Ishikawa (cell line): ENCODE measurements at regions not wholly inside any gene's neighbourhood (a gene's known extent, or its start where the extent isn't known, plus 50 kb on each side); places are given as distances from the start of the nearest gene placed in this dataset.

Experiments used
- CEBPB ChIP-seq: IDR thresholded peaks from 2 replicates; pipeline ENCODE4 v1.6.1; 2012
- CREB1 ChIP-seq: IDR thresholded peaks from 2 replicates; pipeline ENCODE4 v1.6.1; 2012; ENCODE audit warnings: low read depth
- EGR1 ChIP-seq: IDR thresholded peaks from 2 replicates; pipeline ENCODE4 v1.6.1; 2012
- EP300 ChIP-seq: IDR thresholded peaks from 2 replicates; pipeline ENCODE4 v1.6.1; 2012; ENCODE audit warnings: borderline replicate concordance
- FOXM1 ChIP-seq: IDR thresholded peaks from 2 replicates; pipeline ENCODE4 v1.6.1; 2012; ENCODE audit warnings: low read depth, borderline replicate concordance
- NFIC ChIP-seq: IDR thresholded peaks from 2 replicates; pipeline ENCODE4 v1.6.1; 2012
- RAD21 ChIP-seq: IDR thresholded peaks from 2 replicates; pipeline ENCODE4 v1.6.1; 2012; ENCODE audit warnings: low read depth
- REST ChIP-seq: IDR thresholded peaks from 2 replicates; pipeline ENCODE4 v1.6.1; 2012; ENCODE audit warnings: low read depth, mild to moderate bottlenecking
- TAF1 ChIP-seq: IDR thresholded peaks from 2 replicates; pipeline ENCODE4 v1.6.1; 2012; ENCODE audit warnings: low read depth, mild to moderate bottlenecking
- TCF12 ChIP-seq: IDR thresholded peaks from 2 replicates; pipeline ENCODE4 v1.6.1; 2012; ENCODE audit warnings: low read depth
- TEAD4 ChIP-seq: IDR thresholded peaks from 2 replicates; pipeline ENCODE4 v1.6.1; 2012
- YY1 ChIP-seq: IDR thresholded peaks from 2 replicates; pipeline ENCODE4 v1.6.1; 2012; ENCODE audit warnings: low read depth
- ZBTB7A ChIP-seq: IDR thresholded peaks from 2 replicates; pipeline ENCODE4 v1.6.1; 2012; ENCODE audit warnings: low read depth
- TF ChIP-seq, protein P1 (sequence below): IDR thresholded peaks from 2 replicates; pipeline ENCODE4 v1.6.1; 2012
- TF ChIP-seq, protein P2 (sequence below): IDR thresholded peaks from 2 replicates; pipeline ENCODE4 v1.6.1; 2012

- no peak for TF ChIP-seq CREB1
- TF ChIP-seq TCF12, result no peak
- TF ChIP-seq RAD21, result no peak
- TF ChIP-seq ZBTB7A, result no peak
- TF ChIP-seq FOXM1, result no peak
- no peak for TF ChIP-seq REST
- TF ChIP-seq EGR1, result no peak
- TF ChIP-seq, protein P1, sequence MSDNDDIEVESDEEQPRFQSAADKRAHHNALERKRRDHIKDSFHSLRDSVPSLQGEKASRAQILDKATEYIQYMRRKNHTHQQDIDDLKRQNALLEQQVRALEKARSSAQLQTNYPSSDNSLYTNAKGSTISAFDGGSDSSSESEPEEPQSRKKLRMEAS, result no peak
- TF ChIP-seq, protein P2, sequence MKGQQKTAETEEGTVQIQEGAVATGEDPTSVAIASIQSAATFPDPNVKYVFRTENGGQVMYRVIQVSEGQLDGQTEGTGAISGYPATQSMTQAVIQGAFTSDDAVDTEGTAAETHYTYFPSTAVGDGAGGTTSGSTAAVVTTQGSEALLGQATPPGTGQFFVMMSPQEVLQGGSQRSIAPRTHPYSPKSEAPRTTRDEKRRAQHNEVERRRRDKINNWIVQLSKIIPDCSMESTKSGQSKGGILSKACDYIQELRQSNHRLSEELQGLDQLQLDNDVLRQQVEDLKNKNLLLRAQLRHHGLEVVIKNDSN, result no peak
- TF ChIP-seq TEAD4, result no peak
- no peak for TF ChIP-seq EP300
- no peak for TF ChIP-seq CEBPB
- TF ChIP-seq TAF1, result no peak
- no peak for TF ChIP-seq NFIC
- TF ChIP-seq YY1, result no peak
Measured at GRCh38 chr17:31798205-31798724, 60.8 kb downstream of the COPRS start.

- TF ChIP-seq TAF1 (no peak), EGR1 (no peak), YY1 (no peak), RAD21 (no peak), TCF12 (no peak), EP300 (no peak), NFIC (no peak), REST (no peak), ZBTB7A (no peak), TEAD4 (no peak), CEBPB (no peak), CREB1 (no peak), FOXM1 (no peak)
- TF ChIP-seq, protein P2, result no peak
- TF ChIP-seq, protein P1, result no peak
Measured at GRCh38 chr17:31794111-31794510, 64.9 kb downstream of the COPRS start.

GRCh38 chr17:31792007-31792585, 66.9 kb downstream of the COPRS start:
- TF ChIP-seq CEBPB, result no peak

GRCh38 chr17:31789707-31790505, 69.1 kb downstream of the COPRS start:
- no peak for TF ChIP-seq RAD21
- no peak for TF ChIP-seq REST
- TF ChIP-seq, protein P1, result no peak
- TF ChIP-seq YY1, result no peak
- TF ChIP-seq TEAD4, result no peak
- TF ChIP-seq CEBPB, result no peak
- TF ChIP-seq TAF1, result no peak
- no peak for TF ChIP-seq ZBTB7A
- no peak for TF ChIP-seq FOXM1
- no peak for TF ChIP-seq CREB1
